ENCODE measurements at regions not wholly inside any gene's neighbourhood (a gene's known extent, or its start where the extent isn't known, plus 50 kb on each side); places are given as distances from the start of the nearest gene placed in this dataset.

DNA sequence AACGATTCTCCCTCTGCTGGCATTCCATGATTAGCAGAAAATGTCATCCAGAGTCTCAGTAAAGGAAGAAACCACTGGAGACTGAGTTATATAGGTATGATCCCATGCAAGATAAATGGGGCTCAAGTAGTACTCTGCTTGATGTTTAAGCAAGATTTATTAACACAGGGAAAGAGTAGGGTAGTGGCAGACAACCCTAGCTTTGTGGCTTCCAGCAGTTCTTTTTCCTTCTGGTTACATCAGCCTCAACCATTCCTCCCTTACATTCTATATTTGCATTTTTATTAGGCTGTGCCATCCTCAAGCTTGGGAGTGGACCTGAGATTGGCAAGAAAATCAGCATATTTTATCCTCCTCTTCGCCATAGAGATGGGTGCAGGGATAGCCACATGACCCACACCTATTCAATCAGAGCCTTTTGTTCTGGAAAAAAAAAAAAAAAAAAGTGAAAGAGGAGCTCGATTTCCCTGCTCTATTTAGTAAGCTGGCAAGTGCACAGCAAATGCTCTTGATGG is 402.1 kb downstream of the ZNF536 start:
- DNase-seq: no peak

DNA sequence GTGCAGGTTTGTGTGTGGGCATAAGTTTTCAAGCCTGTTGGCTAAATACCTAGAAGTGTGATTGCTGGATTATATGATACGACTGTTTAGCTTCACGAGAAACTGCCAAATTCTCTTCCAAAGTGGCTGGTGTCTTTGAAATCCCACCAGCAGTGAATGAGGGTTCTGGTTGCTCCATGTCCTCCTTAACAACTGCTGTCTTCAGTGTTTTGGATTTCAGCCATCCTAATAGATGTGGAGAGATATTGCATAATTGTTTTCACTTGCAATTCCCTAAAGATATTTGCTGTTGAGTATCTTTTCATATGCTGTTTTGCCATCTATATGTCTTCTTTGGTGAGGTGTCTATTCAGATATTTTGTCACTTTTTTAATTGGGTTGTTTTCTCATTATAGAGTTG is 390.5 kb downstream of the ZNF536 start:
- DNase-seq: no peak

DNA sequence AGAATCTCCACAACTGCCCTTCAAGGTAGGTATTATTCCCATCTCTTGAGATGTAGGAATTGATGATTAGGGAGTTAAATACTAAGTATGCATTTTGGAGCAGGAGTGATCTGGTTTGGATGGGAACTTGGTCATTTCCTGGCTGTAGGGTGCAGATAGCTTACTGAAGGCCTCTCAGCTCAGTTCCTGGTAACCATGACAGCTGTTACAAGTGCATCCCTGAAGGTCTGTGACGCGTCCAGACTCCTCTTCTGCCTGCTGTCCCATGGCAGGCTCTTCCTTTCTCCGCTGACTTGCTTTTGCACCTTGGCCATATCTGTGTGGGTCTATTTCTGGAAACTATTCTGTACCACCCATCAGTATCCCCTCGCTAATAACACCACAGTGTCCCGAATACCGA is 387.8 kb downstream of the ZNF536 start:
- no peak for DNase-seq

DNA sequence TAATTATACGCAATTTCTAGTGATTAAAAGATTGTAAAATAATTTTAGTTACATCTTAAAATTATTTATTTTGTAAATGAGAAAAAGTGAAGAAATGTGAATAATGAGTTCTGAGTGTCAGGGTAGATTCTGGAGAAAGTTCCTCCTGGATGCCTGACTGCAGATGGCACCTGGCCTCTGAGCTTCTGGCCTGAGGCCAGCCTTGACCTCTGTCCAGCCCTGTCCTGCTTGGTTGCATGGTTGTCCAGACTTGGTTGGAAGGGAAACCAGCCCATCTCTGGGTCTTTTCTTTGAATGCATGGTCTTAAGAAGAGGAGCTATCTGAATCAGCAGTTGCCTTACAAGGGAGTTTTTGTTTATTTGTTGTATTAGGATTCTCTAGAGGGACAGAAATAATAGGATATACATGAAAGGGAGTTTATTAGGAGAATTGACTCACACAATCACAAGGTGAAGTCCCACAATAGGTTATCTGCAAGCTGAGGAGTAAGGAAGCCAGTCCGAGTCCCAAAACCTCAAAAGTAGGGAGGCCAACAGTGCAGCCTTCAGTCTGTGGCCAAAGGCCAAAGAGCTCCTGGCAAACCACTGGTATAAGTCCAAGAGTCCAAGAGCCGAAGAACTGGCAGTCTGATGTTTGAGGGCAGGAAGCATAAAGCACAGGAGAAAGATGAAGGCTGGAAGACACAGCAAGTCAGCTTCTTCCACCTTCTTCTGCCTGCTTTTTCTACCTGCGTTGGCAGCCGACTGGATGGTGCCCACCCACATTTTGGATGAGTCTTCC is 385.8 kb downstream of the ZNF536 start:
- DNase-seq: no peak

DNA sequence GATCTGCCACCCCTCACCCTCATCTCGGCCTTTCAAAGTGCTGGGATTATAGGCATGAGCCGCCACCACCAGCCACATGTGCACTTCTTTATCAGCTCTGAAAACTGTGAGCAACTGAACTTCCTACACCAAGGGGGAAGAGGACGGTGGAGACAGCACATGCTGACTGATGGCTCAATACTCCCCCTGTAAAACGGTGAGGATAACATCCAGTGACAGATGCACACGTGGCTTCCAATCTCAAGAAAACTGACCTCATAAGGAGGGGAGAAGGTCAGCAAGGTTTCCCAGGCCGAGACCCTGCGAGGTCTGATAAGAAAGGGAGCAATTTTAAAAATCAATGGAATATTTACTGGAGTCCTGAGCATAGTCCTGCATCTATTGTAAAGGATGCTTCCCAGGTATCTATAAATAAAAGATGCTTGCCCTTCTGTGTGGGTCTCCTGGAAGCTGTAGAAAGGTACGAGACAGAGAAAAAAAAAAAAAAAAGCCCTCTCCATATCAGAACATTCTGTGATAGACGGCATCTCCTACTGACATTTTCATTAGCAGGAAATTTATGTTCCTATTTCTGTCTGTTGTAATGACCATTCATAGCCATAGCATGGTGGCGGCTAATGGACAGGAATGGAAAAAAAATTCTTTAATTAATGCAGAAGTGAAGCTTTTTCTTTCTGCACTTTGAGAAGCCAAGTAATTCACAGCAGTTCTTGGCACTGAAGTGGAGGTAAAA is 385.1 kb downstream of the ZNF536 start:
- DNase-seq: no peak

DNA sequence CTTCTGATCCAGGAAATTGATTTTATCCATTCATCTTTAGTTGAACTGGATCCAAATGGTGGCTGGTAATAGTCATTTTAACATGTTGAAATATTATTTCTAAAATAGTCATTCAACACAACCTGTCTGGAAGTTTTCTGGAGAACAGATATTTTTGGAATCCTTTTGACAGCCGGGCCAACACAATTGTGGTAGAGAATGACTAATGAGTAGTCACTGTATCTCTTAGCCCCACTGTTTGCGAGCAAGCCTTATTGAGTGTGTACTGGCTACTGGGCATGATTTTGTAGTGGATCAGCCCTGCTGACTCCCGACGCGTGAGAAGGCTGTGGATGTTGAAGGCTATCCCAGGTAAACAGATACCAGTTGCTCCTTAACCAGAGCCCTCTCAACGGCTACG is 383.4 kb downstream of the ZNF536 start:
- no peak for DNase-seq

DNA sequence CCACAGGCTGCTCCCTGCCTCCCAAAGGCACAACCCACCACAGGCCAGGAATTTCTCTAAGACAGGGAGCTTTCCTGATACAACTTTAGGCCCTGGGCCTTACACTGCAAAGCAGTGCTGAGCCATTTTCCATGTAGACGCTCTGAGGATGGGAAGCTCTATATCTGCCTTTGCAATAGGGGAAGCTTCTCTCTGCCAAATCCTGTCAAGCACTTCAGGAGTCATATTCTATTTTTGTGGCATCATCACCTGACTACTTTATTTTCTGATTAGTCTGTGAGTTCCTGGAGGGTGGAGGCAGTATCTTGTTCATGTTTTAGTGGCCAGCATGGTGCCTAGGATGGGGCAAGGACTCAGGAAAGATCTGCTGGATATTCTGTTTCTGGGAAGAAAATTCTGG is 382.0 kb downstream of the ZNF536 start:
- DNase-seq: no peak

DNA sequence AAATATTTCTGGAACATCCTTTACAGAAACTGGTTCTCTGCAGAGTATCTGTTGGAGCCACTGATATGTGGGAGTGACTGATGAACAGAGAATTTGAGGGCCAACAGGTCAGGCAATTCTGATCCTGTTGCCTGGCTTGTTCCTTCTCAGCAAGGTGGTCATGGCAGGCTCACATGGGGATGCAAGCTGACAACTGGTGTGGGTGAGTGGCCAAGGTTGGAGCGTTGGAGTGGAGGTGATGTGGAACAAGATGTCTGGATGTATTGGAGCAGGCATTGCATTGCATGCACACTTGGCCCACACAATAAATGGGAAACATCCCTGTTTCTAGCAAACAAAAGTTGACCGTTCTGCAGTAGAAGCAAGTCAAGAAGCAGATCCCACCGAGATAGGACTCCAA is 380.7 kb downstream of the ZNF536 start:
- DNase-seq: no peak

DNA sequence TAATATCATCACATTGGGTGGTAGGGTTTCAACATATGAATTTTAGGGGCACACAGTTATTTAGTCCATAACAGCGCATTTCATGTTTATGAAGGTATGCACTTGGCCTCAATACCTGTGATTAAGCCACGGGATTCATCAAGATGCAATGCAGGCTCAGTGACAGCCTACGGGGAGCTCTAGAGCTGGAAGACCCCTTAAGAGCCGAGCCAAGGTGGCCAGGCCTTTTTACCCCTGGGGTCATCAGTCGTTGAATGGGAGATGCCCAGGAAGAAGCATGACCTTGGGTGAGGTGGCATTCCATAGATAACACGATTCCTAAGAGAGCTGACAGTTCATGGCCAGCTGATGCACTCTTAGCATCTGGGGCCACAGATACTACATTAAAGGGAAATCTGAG is 380.0 kb downstream of the ZNF536 start:
- no peak for DNase-seq

DNA sequence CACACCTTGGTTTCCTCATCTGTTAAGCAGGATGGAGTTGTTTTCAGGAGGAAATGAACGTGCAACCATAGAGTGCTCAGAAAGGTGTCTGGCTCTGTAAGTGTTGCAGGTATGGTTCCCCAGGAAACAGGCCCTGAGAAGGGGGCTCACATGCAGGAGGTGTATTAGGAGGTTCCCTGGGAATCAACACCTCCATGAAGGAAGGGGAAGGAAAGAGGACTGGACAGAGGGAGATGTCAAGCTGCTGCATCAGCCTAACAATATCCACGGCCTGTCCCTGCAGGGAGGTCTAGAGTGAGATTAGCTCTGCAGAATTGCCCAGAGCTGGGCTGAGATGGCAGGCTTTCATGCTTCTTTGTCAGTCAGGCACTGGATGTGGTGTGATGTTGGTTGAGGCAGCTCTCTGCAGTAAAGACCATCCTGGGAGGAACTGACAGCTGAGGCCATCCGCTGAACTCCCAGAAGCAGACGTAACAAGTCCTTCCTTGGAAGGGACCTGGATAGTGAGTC is 373.3 kb downstream of the ZNF536 start:
- no peak for DNase-seq

DNA sequence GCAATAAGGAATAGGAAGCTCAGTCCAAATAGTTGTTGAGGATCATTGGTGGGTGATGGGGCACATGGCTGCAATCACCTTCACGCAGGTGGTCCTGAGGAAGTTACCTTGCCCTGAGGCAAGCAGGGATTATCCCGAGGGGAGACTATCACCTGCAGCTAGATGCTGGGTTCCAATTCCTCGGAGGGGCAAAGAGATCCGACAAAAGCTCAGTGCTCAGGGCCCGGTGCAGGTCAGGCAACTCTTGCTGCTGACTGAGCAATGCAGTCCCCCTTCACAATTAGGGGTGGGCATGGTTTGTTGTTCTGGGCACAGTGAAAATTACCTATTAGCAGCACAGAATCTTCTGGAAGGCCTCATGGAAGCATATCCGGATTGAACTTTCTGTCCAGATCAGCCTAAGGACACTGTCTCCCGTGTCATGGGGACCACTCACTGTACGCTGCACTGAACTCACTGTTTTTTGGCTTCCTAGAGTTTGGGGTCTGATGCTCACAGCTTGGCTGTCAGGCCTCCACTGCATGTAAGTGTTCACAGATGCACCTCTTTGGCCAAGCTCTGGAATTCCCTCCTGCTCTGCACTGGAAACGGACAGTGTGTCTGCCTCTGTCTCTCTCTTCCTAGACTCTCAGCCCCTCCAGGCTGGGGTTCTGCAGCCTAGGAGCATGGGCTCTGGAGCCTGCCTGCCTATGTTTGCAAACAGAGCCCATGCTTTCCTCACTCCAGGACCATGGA is 372.7 kb downstream of the ZNF536 start:
- DNase-seq: no peak

DNA sequence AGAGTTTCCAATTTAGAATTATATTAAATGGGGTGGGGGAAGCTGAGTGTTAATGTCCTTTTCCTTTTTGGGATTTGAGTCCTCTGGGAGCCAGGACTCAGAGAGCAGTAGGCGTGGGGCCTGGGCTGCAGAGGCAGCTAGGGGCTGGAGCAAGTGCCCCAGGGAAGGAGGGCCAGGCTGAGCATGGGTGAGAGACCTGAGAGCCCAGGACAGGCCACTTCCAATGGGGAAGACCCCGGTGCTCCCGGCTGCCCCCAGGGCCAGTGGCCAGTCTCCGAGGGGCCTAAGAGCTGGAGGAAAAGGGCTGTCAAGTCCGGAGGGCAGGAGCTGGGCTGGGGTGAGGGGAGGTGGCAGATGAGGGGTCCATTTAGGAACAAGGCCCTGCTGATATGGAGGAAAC is 371.5 kb downstream of the ZNF536 start:
- no peak for DNase-seq

DNA sequence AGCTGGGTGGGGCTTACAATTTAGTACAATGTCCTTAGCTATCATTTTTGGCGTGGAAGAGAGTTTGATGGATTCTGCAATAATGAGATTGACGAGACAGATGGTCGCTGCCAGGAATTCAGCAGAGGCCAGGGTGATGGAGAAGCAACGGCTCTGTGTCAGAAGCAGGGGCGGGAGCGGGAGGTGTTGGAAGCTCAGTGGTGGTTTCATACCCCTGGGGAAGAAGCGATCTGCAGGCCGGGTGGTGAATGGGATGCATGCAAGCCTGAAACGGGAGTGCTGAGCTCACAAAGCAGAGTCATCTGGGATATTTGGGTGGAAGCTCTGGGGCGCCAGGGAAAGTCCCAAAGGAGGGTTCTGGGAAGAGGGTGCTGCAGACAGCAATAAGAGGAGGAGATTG is 370.8 kb downstream of the ZNF536 start:
- no peak for DNase-seq

DNA sequence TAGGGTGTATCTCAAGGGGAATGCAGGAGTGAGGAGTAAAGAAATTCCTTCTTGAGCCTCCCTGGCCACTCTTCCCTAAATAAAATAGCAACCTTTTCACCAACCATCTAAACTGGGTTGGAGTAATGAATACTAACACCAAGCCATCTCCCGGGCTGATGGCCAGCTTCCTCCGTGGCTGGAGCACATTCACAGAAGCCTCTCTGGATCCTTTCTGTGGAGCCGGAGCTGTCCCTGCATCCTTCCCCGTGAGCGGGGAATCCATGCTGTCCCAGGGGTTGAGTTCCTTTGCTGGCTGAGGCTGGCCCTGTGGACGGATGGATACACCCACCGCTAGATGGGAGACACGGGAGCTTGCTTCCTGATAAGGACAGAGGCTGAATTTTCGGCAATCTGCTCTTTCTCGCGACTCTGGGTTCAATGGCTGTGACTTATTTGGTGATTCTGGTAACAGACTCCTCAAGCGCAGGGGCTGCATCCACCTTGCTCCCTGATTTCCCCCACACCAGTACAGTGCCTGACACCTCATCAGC is 370.3 kb downstream of the ZNF536 start:
- DNase-seq: no peak

DNA sequence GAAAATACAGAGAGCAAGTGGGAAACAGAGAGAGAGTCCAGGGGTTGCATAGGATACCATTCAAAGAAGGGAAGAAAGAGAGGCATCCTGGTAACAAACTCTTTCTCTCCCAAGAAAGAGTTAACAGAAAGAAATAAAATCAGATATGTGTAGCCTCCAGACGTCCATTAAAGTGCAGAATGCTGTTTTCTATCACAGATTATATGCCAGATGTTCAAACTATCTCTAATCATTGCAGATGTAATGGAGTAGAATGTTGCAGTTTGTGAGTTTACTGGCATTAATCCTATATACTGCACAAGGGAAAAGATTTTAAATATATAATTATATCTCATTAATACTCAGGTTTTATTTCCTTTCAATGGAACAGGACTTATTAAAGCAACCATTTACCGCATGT is 369.4 kb downstream of the ZNF536 start:
- no peak for DNase-seq

DNA sequence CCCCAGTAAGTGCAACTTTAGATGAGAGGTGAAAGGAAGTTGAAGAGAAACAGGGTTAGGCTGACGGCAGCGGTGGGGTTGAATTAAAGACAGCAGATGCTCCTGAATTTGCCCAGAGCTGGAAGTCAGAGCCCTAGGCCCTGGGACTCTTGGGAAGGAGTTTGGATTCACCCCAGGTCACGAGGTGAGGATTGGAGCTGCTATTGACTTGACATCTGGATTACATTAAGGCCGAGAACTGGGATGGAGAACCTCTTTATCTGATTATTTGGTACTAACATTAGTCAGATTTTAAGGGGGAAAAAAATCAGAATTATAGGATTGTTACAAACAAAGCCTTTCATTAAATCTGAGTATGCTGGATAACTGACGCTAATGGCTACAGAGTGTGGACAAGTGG is 367.2 kb downstream of the ZNF536 start:
- DNase-seq: no peak

DNA sequence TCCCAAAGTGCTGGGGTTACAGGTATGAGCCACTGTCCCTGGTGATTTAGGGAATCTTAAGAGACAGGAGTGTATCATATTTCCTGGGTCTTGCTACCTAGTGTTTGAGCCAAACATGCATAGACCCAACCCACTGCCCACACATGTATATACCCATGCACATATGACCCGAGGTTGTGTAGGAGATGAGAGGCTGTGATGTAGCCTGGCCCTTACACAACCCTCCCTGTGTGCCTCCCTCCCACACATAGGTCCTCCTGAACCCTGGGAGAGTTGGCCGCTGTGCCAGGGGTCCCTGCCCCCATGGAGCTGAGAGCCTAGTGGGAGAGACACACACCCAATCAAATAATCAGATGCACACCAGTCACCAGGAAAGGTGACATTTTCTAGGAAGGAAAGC is 365.9 kb downstream of the ZNF536 start:
- no peak for DNase-seq

DNA sequence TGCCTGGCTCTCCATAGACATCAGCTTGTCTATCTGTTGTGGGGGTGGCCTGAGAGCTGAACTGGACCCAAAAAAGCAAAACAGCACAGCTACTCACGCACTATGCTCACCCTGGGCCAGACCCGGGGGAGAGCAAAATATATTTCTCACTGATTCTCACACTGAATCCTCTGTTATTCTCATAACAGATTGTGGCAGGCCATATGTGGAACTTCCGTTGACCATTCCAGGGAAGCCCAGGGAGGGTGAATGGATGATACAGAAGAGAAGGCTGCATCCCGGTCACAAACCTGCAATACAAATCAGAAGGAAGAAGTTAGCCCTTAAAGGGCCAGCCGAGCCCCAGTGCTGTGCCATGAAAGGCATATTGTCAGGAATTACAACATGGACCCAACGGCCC is 362.5 kb downstream of the ZNF536 start:
- DNase-seq: no peak

DNA sequence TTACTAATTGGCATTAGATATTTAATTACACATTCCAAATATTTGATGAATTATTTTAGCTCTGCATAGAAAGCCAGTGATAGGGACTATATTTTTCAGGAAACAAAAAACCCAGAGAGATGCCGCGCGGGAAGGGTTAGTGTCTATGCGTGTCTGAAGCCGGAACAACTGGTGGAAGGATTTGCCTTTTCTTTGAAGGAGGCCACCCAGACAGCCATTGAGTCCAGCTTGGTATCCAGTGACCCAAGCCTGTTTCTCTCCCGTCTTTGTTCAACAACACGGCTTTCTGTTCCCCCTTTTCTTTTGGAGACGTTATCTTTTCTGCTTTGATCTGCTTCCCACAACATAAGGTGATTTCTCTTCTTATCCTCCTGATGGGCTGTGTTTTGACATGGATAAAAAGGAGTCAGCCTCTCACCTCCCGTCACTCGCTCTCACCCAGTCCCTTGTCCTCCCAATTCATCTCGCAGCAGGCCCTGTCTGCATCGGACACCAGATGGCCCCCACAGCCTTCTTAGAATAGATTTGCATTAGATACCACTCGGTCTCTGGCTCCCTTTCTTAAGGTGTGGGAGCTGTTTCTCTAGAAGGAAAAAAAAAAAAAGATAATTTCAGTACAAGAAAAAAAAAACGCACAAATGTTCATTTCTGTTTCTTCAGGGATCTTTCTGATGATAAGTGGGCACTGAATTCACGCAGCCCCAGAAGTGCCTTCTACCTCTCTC is 361.8 kb downstream of the ZNF536 start:
- no peak for DNase-seq

DNA sequence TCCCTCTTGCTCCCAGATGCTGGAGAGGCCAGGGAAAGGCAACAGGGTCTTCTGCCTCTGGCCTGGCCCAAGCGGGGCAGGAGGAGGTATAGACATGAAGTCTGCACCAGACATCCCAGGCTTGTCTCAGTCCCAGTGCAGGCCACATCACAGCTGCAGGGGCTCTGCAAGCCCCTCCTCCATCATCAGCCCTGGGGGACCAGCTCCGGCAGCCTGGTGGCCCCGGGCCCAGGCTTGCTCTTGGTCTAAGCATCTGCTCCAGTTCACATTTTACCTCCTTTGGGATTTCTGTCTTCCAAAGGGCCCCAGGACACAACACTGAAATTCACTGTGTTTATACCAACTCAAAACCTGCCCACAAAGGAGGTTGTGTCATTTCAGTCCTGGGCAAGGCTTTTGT is 359.4 kb downstream of the ZNF536 start:
- no peak for DNase-seq

DNA sequence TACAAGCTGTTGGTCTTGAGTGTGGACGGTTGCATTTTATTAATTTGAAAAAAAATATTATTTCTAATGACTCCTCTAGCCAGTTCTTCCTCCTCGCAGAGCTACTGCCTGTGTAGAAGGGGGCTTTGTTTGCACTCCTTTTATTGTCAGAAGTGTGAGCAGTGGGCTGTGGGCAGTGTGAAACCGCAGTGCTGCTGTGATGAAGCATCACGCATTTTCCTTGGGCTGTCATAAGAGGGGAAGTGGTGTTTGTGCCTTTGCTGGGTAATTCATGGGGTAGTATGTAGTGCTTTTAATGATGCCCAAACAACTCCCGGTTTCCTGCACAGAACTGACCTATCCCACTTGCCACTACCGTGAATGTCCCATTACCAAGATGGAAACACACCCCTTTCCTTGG is 357.3 kb downstream of the ZNF536 start:
- DNase-seq: no peak

DNA sequence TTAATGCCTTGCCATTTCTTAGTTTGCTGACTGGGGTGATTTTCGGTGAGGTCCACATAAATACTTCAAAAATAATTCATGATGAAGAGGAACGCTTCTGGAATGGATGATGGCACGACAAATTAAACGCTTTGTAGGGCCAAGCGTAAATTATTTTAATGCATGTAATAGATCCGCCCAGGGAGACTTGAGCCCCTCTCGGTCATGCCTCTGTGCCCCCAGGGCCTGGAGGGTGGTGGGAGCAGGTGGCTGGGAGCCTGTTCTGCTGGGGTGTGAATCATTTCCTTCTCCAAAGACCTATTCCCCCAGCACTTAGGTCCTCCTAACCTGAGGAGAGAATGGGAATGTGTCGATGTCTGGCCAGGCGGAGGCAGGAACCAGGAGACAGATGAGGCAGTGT is 350.6 kb downstream of the ZNF536 start:
- DNase-seq: no peak

DNA sequence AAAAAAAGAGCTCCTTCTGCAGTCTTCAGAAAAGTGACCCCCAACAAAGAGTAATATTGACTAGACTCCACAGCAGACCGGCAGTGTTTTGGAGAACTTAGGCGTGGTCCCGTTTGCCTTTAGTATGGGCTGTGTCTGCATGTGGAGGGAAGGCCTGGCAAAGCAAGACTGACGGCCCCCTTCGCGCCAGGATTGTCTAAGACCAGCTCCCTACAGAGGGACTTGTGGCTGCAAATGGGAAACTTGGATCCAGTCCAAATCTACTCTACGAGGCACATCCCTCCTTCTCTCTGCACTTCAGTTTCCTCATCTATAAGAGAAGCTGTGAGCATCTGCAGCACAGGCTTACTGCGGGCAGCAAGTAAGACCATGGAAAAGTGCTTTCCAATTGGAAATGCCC is 350.0 kb downstream of the ZNF536 start:
- DNase-seq: no peak
